ENCODE measurements at regions not wholly inside any gene's neighbourhood (a gene's known extent, or its start where the extent isn't known, plus 50 kb on each side); places are given as distances from the start of the nearest gene placed in this dataset.
A peak's percentile ranks its signal among the peaks of the same experiment; 100 is the strongest.

DNA sequence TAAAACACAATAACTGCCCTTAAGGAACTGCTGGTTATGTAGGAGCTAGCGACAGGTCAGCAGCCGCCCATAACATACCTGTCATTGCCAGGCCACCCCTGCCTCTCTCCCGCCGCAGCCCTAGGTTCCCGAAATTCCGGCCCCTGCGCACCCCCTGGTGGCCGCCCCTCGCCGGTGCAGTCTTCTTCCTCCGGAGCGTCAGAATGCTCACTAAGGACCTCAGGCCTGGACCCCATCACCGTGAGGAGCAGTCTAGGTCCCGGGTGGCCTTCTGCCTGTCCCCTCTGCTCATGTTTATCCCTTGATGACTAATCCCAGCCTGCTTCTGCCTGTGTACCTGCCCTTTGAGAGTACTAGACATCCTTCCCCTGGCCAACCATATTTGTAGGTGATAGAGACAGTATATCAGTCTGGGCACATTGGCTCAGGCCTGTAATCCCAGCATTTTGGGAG, 115.7 kb upstream of the SLC1A4 start:
- no peaks in the 10 kb centered on the region for H3K27me3 ChIP-seq (ENCODE audit: insufficient read depth)
- no peaks in the 10 kb centered on the region for H3K9me2 ChIP-seq
- 10% methylated on average over 4 of the region's 14 CpGs for WGBS (ENCODE audit: low lambda C conversion rate)
- no peak overlapping the region for H3K4me2 ChIP-seq
- peak overlapping the region; percentile 53; the same call in 1 of the 2 replicates for H2AFZ ChIP-seq (ENCODE audit: low read depth)
- peaks cover 2 to 6% of the 10 kb centered on the region in 2 experiments; a peak in 2 of 4 replicates for H3K4me1 ChIP-seq (ENCODE audit: control insufficient read depth in 1 of 2, insufficient read depth in 2 of 2, low read depth in 1 of 2, low read length in 1 of 2)
- no peaks in the 10 kb centered on the region for H3K36me3 ChIP-seq (replicated peaks in 1 of 2; ENCODE audit: control insufficient read depth in 1 of 2, insufficient read depth in 2 of 2, low read length in 1 of 2)
- H3F3A ChIP-seq (replicated peaks; ENCODE audit: insufficient read depth): peaks cover 32% of the 10 kb centered on the region
- no peak overlapping the region for H3K27ac ChIP-seq (ENCODE audit: low read depth in 2 of 2, low read length in 1 of 2)
- no peaks in the 10 kb centered on the region for H3K79me2 ChIP-seq (ENCODE audit: insufficient read depth)
- no peaks in the 10 kb centered on the region for H4K20me1 ChIP-seq (ENCODE audit: insufficient read depth)
- peak overlapping the region in 1 of 2 experiments; percentile 40; a peak in 1 of 4 replicates for H3K4me3 ChIP-seq (ENCODE audit: low read depth in 2 of 2, low read length in 1 of 2)
- peak; percentile 87 for DNase-seq
- H3K9me3 ChIP-seq: no peaks in the 10 kb centered on the region
- H3K9ac ChIP-seq: no peak overlapping the region
- POLR2A ChIA-PET: no interaction called here
- CTCF ChIA-PET: interaction anchor here (0.7 to 3.6 kb wide), 29 partner anchors 8 to 546 kb away, joined by 3 to 26 read pairs (median 4); partner anchors contain the start of genes AFTPH and SERTAD2
- TF ChIP-seq USF2 (IDR thresholded peaks at IDR 0.05; ENCODE audit: borderline replicate concordance, low read depth, low read length): no peak
- no peak for TF ChIP-seq YY1 (IDR thresholded peaks at IDR 0.05; ENCODE audit: low read depth)
- TF ChIP-seq ELF1 (IDR thresholded peaks at IDR 0.05): no peak
- TF ChIP-seq, protein P1, sequence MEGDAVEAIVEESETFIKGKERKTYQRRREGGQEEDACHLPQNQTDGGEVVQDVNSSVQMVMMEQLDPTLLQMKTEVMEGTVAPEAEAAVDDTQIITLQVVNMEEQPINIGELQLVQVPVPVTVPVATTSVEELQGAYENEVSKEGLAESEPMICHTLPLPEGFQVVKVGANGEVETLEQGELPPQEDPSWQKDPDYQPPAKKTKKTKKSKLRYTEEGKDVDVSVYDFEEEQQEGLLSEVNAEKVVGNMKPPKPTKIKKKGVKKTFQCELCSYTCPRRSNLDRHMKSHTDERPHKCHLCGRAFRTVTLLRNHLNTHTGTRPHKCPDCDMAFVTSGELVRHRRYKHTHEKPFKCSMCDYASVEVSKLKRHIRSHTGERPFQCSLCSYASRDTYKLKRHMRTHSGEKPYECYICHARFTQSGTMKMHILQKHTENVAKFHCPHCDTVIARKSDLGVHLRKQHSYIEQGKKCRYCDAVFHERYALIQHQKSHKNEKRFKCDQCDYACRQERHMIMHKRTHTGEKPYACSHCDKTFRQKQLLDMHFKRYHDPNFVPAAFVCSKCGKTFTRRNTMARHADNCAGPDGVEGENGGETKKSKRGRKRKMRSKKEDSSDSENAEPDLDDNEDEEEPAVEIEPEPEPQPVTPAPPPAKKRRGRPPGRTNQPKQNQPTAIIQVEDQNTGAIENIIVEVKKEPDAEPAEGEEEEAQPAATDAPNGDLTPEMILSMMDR (IDR thresholded peaks at IDR 0.05): peak; percentile 95
- TF ChIP-seq RFX5 (IDR thresholded peaks at IDR 0.05; ENCODE audit: low read length): no peak
- TF ChIP-seq TCF12 (IDR thresholded peaks at IDR 0.05): no peak
- no peak for TF ChIP-seq MEF2A (IDR thresholded peaks at IDR 0.05; ENCODE audit: borderline replicate concordance, low read depth)
- TF ChIP-seq SMC3 (IDR thresholded peaks at IDR 0.05; ENCODE audit: low read depth, low read length): peak; percentile 94
- TF ChIP-seq RAD21 (IDR thresholded peaks at IDR 0.05; ENCODE audit: low read length): peak; percentile 85
- no peak for TF ChIP-seq RCOR1 (IDR thresholded peaks at IDR 0.05; ENCODE audit: low read length)
- TF ChIP-seq IRF3 (IDR thresholded peaks at IDR 0.05; ENCODE audit: low read depth, low read length): no peak
- 0 out of 2 replicates have a peak, but pooled peaks have one; percentile 24 for TF ChIP-seq NRF1 (IDR thresholded peaks at IDR 0.05; ENCODE audit: low read depth, low read length)
- TF ChIP-seq PBX3 (IDR thresholded peaks at IDR 0.05): no peak
- TF ChIP-seq CHD2 (IDR thresholded peaks at IDR 0.05; ENCODE audit: low read length, partially characterized antibody): no peak
- TF ChIP-seq USF1 (IDR thresholded peaks at IDR 0.05; ENCODE audit: borderline replicate concordance, low read depth): no peak
- no peak for TF ChIP-seq FOXM1 (IDR thresholded peaks at IDR 0.05; ENCODE audit: low read depth)
- no peak for TF ChIP-seq TAF1 (IDR thresholded peaks at IDR 0.05; ENCODE audit: borderline replicate concordance, low read depth, low read length)
- no peak for TF ChIP-seq EZH2phosphoT487 (IDR thresholded peaks at IDR 0.05; ENCODE audit: borderline replicate concordance, low read depth)
- no peak for TF ChIP-seq EP300 (IDR thresholded peaks at IDR 0.05; ENCODE audit: borderline replicate concordance in 1 of 2, low read depth in 1 of 2, low read length in 1 of 2)
- no peak for TF ChIP-seq SIN3A (IDR thresholded peaks at IDR 0.05; ENCODE audit: borderline replicate concordance, low read depth, low read length)
- TF ChIP-seq MXI1 (IDR thresholded peaks at IDR 0.05; ENCODE audit: low read depth, low read length): no peak
- TF ChIP-seq RXRA (IDR thresholded peaks at IDR 0.05; ENCODE audit: borderline replicate concordance, low read depth): no peak
- TF ChIP-seq, protein P2, sequence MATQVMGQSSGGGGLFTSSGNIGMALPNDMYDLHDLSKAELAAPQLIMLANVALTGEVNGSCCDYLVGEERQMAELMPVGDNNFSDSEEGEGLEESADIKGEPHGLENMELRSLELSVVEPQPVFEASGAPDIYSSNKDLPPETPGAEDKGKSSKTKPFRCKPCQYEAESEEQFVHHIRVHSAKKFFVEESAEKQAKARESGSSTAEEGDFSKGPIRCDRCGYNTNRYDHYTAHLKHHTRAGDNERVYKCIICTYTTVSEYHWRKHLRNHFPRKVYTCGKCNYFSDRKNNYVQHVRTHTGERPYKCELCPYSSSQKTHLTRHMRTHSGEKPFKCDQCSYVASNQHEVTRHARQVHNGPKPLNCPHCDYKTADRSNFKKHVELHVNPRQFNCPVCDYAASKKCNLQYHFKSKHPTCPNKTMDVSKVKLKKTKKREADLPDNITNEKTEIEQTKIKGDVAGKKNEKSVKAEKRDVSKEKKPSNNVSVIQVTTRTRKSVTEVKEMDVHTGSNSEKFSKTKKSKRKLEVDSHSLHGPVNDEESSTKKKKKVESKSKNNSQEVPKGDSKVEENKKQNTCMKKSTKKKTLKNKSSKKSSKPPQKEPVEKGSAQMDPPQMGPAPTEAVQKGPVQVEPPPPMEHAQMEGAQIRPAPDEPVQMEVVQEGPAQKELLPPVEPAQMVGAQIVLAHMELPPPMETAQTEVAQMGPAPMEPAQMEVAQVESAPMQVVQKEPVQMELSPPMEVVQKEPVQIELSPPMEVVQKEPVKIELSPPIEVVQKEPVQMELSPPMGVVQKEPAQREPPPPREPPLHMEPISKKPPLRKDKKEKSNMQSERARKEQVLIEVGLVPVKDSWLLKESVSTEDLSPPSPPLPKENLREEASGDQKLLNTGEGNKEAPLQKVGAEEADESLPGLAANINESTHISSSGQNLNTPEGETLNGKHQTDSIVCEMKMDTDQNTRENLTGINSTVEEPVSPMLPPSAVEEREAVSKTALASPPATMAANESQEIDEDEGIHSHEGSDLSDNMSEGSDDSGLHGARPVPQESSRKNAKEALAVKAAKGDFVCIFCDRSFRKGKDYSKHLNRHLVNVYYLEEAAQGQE (IDR thresholded peaks at IDR 0.05; ENCODE audit: low read depth, low read length): no peak
